ENCODE measurements at regions not wholly inside any gene's neighbourhood (a gene's known extent, or its start where the extent isn't known, plus 50 kb on each side); places are given as distances from the start of the nearest gene placed in this dataset.
A peak's percentile ranks its signal among the peaks of the same experiment; 100 is the strongest.
"Not testable (repeated sequence)": the region's sequence is repeated elsewhere in the genome, so short reads cannot be mapped to it uniquely, and the experiment has no call there.

DNA sequence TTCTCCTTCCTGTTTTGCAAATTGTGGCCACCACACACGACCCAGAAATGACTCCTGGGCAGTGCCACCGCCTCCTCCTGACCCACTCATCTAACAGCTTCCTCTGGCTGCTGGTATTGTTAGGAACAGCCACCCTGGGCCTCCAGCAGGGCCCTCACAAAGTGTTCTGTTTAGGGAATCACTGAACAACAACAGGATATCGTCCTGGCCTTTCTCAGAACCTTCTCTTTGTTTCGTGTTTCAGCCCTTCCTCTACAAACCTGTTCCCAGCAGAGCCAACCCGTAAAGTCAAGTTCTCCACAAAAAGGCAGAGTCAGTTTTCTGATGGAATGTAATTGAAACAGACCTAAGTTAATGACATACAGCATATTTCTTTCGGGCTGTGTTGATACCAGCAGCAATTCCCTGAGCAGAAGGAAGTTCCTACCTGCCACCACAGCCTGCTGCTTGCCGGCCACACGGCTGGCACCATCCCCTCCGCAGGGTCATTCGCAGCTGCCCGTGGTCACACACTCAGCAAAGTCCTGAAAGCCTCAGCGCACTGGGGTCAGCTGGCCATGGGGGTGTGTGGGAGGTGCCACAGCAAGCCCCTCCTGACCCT, 91.7 kb upstream of the PITRM1 start:
- no peak for DNase-seq (ENCODE audit: low spot score)

DNA sequence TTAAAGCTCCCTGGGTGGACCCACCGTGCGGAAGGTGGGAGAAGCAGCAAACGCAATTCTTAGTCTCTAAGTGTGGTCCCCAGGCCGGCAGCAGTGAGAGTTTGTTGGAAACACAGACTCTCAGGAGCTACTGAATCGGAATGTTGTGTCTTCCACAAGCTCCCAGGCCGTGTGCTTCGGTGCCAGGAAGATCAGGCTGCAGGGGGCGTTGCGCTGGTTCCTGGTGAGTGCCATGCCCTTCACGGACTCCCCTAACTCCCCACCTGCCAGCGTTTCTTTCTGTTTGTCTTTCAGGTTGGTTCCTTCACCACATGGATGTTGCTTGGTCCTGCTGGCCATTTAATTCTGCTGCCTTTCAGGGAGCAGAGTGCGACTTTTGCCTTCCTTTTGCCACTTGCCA, 91.2 kb upstream of the PITRM1 start:
- no peak for DNase-seq (ENCODE audit: low spot score)

DNA sequence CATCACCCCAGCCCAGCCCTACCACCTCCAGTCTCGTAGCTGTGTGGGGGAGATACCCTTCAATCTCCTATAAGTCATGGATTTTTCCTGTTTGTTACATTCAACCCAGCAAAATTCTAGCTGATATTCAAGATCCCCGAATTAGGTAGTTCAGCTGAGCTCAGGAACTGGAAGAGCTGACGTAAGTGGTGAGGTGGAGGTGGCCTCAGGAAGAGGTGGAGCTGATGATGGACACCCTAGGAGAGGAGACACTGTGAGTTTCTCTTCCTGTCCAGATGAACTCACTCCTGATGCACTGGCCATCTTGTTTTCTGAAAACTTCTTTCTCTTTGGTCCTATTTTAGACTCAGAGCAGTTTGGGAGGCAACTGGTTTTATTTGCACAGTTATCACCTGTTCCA, 90.5 kb upstream of the PITRM1 start:
- no peak for DNase-seq (ENCODE audit: low spot score)

DNA sequence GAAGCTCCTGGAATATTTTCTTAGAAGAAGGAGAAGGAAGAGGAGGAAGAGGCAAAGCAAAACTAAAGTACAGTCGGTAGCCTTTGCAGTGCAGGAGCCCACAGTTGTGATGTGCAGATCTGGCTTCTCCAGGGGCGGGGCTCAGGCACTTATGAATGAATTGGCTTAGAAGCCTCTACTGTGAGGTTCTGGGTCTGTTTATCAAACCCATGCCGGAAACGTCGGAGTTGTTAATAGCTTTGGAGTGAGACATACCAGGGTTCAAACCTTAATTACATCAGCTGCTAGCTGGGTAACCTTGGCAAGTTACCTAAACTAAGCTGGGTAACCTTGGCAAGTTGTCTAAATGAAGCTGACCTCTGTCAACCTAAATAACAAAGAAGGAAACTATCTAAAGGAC, 89.3 kb upstream of the PITRM1 start:
- no peak for DNase-seq (ENCODE audit: low spot score)

DNA sequence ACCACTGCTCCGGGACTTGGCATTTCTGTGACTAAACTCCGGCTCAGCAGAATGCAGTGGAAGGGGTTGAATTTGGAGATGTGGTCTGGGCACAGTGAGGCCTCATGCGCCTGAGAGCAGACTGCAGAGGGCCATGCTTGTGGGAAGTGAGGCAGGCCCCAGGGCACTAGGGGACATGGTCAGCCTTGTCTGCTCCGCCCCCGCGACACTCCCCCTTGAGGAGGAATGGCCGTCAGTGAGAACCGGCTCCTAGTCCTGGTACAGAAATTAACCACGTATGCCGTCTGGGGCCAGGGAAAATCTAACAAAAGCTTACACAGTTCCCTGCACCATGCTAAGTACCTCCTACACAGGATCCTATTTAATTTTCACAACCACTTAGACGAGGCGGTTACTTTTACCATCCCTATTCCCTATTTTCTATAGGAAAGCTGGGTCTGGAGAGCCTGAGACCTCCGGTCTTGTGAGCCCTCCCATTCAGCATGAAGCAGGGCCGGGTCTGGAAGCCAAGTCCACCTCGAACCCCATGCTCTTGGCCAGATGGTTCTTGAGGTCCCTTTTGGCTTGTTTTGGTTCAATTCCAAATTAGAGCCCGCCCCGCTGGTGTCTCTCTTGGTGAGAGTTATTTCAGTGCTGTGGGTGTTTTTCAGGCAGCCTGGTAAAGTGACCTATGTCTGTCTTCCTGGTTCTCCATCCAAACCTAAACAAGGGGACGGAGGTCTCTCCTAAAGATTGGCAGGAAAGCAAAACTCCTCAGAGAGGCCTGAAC, 87.7 kb upstream of the PITRM1 start:
- DNase-seq (ENCODE audit: low spot score), result no peak

DNA sequence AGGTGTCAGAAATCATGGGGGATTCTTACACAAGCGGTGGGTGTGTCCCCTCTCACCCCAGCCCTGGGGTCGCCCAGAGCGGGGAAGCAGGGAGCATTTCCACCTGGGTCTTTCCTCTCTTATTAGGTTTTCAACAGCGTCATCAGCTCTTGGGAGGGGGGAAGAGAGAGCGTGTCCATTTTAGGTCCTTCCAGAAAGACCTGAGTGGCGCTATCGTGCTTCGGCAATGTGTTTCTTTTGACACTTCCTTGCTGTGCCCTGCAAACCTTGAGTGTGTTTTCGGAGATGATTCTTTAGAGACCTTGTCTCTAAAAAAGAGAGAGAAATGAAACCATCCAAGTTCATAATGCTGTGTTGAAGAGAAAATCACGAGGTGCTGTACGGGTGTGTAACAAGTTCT, 86.9 kb upstream of the PITRM1 start:
- DNase-seq (ENCODE audit: low spot score), result no peak

DNA sequence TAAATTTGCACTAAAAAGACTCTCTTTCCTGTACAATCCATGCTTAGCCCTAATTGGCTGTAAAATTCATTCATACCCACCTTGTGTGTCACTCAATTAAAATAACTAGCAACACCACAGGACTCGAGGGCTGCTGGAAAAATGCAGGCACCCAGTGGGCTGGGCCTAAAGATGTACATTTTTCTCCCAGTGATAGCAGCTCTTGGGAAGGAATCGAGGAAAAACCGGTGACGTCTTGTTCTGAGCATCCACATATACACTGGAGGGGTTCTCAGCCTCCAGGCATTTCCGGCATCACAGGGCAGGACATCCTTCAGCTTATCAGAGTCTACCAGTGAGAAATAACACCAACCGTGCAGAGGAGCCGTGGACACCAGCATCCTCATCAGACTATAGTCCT, 85.8 kb upstream of the PITRM1 start:
- DNase-seq (ENCODE audit: low spot score), result no peak

DNA sequence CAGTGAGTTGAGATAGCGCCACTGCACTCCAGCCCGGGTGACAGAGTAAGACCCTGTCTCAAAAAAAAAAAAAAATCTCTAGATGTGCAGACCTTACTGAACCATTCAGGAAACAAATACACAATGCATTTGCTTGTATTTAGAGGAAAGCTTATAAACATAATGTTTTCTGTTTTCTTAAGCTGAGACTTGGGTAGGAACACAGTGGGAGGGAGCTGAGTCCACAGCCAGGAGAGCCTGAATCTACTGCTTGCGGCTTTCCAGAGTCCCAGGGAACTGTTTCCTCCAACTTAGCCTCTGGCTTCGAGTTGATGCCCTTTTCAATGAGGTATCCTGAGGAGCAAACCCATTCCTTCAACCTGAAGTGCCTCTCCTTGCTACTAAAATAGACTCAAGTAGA, 83.0 kb upstream of the PITRM1 start:
- DNase-seq (ENCODE audit: low spot score), result no peak

DNA sequence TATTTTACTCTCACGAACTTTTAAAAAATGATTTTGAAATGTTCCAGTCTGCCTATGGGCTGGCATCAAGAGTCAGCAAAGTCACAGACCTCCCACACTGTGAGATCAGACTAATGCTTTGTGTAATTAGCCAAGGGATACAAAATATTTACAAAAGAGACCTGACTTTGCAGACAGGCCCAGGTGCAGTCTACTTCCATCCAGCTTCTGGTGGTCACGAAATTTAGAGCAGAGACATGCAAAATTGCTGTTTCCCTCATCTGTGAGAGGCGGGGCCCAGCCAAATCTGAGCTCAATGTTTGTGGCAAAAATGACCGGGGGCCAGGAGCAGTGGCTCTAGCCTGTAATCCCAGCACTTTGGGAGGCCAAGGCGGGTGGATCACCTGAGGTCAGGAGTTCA, 82.5 kb upstream of the PITRM1 start:
- DNase-seq (ENCODE audit: low spot score), result peak; percentile 25

DNA sequence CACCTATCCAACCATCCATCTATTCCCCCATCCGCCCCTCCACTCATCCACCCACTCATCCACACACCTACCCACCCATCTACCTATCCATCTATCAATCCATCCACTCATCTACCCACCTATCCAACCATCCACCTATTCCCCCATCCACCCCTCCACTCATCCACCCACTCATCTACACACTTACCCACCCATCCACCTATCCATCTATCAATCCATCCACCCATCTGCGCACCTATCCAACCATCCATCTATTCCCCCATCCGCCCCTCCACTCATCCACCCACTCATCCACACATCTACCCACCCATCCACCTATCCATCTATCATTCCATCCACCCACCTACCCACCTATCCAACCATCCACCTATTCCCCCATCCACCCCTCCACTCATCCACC, 81.4 kb upstream of the PITRM1 start:
- not testable (repeated sequence) for DNase-seq (ENCODE audit: low spot score)

DNA sequence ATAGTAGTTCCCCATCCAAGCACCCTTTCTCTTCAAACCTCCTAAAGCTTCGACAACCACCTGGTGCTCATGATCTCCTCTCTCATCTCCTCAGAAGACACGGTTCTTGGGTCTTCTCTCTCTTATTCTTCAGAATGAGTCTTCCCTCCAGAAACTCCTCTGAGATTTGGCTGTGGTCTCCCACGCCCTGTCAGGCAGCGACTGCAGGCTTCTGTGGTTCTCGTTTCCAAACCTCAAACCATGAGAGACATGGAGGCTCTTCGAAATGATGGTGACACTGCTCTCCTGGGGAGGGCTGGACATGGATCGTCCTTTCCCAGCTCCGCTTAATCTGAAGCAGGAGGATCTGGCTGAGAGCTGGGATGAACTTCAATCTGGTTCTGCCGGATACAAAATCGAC, 78.6 kb upstream of the PITRM1 start:
- no peak for DNase-seq (ENCODE audit: low spot score)

DNA sequence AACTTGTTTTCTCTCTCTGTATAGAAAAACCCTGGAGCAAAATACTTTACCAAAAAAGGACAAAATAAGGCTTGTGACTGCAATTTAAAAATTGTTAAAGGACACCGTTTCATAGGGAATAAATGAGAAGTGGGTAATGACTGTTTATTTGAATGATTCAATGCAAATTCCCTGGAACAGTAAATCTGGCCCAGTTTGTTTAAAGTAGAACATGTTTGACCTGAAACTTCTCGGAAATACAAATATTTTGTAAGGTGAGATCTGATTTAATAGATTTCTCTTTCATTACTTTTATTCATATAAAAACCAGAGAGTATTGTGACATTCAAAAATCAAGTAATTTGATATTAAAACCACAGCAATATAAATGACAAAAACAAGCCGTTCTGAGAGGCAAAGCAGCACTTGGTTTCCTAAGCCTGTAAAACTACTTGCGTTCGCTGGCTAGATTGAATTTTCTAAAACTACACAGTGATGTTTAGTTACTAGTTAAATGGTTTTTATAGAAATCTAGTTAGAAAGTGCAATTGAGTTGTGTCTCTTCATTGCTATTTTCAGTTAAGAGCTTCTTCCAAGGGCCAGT, 76.8 kb upstream of the PITRM1 start:
- DNase-seq (ENCODE audit: low spot score), result no peak

DNA sequence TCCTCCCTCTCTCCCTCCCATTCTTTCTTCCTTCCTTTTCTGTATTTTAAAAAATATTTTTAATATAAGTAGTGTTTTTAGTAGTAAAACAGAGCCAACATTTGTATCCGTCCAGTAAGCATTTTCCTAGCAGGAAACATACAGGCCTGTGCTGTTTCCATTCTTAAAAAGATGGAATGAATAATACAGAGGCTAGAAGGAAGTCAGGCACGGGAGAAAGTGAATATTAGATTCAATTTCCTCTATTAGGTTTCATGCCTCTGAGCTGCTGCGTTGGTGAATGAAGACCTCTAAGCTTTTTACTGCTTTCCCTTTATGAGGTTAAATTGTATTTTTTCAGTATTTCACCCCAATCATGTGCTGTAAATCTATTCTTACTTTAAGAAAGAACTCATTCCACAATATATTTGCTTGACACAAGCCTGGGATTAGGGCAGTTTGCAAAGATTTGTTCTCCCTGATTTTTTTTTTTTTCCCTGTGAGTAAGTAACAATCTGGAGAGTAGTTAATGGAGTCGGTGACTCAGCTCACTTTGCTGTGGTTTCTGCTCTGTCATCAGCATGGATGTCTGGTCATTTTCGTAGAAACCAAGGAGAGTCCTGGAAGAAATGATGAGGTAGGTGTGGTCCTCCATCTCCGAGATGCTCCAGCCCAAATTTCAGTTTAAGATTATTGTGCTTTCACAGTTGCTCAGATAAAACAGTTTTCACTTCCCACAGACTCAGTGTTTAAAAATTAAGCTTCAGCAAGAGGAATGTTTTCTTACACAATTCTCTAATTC, 76.1 kb upstream of the PITRM1 start:
- DNase-seq (ENCODE audit: low spot score), result peak; percentile 81

DNA sequence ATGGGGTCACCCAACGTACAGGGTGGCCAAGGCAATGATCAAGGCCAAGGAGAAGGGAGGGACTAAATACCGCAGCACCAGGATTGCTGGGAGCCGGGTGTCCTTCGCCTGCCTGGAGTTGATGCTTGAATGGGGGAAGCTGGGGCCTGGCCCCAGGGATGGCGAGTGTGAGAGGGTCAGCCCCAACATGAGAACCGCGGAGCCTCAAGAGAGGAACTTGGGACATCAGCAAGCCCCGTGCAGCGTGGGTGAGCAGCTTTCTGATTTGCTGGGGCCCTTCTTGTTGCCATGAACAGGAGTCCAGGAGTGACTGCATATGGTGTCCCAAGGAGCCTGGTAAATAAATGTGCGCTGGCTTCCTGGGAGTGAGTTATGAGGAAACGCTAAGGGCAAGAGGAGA, 72.8 kb upstream of the PITRM1 start:
- no peak for DNase-seq (ENCODE audit: low spot score)

DNA sequence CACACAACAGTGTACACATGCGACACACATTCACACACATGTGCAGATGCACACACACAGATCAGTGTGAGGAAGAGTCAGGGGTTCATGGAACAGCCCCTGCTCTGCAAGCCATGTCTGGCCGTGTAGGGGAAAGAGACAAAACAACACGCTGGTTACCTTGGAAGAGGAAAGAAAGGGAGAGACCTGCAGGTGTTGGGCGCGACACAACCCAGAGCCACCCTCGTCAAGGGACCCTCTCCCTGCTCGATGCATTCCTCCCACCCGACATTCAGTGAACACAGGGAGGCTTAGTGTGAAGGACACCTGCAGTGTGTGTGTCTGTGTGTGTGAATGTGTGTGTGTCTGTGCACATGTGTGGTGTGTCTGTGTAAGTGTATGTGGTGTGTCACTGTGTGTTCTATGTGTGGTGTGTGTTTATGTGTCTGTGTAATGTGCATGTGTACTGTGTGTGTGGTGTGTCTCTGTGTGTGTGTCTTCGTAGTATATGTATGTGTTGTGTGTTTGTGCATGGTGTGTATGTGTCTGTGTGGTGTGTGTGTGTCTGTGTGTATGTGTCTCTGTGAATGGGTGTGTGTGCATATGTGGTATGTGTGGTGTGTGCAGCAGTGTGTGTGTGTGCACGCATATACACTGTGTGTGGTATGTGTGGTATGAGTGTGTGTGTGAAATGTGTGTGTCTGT, 69.5 kb upstream of the PITRM1 start:
- DNase-seq (ENCODE audit: low spot score), result no peak

DNA sequence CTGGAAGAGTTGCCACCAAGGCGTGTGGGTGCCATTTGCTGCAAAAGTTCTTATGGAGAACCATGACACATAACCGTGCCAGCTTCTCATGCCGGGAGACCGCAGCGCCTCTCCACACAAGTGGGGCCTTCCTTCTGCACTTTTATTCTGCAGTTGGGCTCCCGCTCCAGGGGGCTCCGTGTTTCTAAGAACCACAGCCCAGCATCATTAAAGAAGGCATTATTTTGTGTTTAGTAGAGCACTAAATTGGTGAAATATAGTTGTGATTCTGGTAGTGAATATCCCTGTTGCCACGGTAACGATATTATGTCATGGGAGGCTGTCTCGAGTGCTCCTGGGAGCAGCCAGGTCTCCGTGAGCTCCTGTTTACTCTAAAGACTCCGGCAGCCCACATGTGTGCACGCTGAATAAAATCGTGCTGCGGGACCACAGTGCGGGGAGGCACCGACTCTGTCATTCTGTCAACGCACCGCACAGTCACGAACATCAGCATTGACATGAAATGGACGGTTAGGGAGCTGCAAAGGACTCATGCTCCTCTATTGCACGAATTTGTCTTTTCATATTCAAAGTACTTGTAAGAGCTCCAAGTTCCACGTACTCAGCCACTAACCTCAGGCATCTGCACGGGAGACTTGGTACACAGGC, 68.8 kb upstream of the PITRM1 start:
- no peak for DNase-seq (ENCODE audit: low spot score)

DNA sequence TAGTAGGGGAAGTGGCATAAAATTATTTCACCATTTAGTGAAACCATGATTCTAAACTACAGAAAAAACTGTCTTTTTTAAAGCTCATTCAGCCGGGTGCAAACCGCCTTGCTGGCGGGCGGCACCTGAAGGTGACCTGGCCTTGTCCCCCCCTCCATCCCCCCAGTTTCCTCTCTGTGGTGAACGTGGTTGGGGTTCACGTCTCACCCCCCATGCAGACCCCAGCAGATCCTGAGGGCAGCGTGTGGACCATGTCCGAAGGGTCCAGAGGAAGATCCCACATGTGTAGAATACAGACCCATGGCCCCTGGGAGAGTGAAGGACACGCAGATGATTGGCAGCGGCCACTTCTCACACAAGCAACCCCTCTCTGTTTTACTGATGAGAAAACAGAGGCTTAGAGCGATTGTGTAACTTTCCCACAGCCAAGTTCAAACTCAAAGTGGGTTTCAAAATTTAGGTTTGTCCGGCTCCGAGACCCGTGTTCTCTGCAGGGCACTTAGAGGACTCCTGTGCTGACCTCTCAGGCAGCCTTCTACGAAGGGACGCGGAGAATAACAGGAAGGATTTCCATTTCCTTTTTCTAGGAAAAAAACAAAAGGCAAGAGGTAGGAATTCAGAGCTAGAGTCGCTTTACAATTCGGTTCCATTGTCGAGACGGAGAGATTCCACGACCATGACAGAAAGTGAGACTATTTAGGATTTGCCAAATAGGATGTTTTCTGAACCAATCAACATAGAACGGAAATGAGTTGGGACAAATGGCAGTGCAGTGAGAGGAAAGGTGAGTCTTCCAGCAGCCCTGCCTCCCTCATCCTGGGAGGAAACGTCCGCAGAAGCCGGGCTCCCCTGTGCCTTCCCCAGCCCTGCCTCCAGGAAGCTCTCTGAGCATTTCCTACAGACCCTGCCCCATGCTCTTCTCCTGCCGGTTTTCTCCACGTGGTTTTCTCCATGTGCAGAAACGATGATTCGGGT, 67.6 kb upstream of the PITRM1 start:
- DNase-seq (ENCODE audit: low spot score), result no peak

DNA sequence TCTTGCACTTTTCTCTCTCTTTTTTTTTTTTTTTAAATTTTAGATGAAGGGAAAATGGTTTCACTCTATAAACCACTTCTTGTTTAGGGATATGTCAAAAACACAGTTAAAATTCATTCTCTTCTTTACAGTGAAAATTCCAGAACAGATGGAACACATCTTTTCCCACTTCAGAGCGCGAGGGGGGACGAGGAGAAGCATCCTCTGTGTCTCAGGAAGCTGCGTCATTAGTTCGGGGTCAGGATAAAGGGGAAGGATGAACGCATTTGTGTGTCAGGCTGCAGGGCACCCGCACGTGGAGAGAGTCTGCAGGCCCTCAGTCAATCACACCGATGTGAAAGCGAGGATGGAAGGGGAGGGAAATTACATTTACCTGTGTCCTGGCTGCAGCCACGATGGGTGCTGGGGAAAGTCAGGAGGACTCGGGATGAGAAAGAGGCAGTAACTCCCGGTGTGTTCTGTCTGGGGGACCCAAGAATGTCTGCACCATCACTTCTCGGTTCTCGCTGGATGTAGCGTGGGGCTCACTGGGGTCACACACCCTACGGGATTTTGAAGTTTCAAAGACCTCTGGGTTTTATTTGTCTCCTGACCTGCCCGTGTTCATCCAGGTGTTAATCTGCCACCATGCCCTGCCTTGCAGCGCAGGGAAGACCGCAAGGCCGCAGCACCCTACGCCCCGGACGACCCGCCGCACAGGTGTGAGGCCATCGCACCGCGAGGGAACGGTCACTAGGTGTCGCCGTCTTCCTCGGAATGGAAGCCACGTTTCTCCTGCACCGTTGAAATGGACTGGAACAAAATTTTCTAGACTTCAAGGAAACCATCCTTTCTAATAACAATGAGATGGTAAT, 66.7 kb upstream of the PITRM1 start:
- peak; percentile 66 for DNase-seq (ENCODE audit: low spot score)

DNA sequence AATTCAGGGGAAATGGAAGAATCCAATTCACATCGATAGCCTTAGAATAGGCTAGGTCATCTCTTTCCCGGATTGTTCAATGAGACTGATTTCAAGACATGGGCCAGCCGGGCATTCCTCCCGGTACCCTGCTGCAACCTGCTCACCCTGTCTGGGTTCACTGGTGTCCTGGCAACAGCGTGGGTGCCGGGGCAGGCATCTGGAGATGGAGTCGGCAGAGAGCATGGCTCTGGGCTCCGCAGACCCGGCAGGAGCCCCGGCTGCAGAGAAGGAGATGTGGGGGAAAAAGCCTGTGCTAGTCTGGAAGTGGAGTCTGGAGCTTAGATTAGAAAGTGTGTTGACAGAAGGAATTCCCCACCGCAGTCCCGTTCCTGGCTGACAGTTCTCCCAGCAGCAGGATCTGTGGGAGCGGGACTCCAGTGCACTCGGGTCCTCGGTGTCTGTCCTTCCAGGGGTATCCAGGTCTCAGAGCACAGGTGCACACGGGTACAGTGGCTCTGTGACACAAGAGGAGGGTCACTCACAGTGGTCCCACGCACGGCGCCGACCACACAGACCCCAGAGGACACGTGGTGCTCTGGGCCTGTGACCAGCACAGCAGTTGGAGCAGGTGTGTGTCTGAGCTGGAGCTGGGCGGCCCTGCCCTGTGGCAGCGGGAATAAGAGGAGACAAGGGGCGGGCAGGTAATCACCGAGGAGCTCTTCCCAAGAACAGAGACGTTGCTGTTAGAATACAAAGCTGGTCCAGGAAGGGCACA, 65.7 kb upstream of the PITRM1 start:
- DNase-seq (ENCODE audit: low spot score), result no peak

Measured in AG08396 (cell line).